ENCODE measurements at regions not wholly inside any gene's neighbourhood (a gene's known extent, or its start where the extent isn't known, plus 50 kb on each side); places are given as distances from the start of the nearest gene placed in this dataset.

GRCh38 chr1:4306559-4307467 is 347.6 kb upstream of the AJAP1 start:
- Histone ChIP-seq H3K9me3 (ENCODE audit: insufficient read depth, low read depth, low read length) (peaks cover 52% of the 10 kb centered on the region), H2BK12ac (ENCODE audit: low read length) (no peak overlapping the region), H4K8ac (ENCODE audit: low read depth, low read length) (no peak overlapping the region), H2BK120ac (ENCODE audit: insufficient read depth, low read length, poor library complexity) (no peak overlapping the region), H3K79me2 (ENCODE audit: control insufficient read depth, insufficient read depth, low read length, poor library complexity) (no peaks in the 10 kb centered on the region), H2AK5ac (ENCODE audit: low read length) (no peak overlapping the region), H3K36me3 (ENCODE audit: control insufficient read depth in 1 of 2, insufficient read depth in 2 of 2, low read length in 2 of 2) (no peaks in the 10 kb centered on the region), H2BK5ac (ENCODE audit: low read depth, low read length, poor library complexity) (no peak overlapping the region), H3K4ac (ENCODE audit: low read depth, low read length) (no peak overlapping the region), H4K12ac (ENCODE audit: low read depth, low read length) (no peak overlapping the region), H3K9ac (ENCODE audit: low read length) (no peak overlapping the region), H3K4me3 (ENCODE audit: low read depth, low read length) (no peak overlapping the region), H2AFZ (ENCODE audit: insufficient read depth, low read length, poor library complexity) (no peak overlapping the region), H3K79me1 (ENCODE audit: low read length) (no peaks in the 10 kb centered on the region), H3K14ac (ENCODE audit: low read length) (no peak overlapping the region), H3K27ac (ENCODE audit: low read depth, low read length) (no peak overlapping the region), H3K4me1 (ENCODE audit: control insufficient read depth in 1 of 2, insufficient read depth in 2 of 2, low read length in 2 of 2) (no peaks in the 10 kb centered on the region), H4K91ac (ENCODE audit: low read depth, low read length) (no peak overlapping the region), H3K4me2 (ENCODE audit: low read length) (no peak overlapping the region), H3K23ac (ENCODE audit: low read length) (no peak overlapping the region), H3K18ac (ENCODE audit: low read length) (no peak overlapping the region), H3K27me3 (ENCODE audit: insufficient read depth, low read length) (no peaks in the 10 kb centered on the region)
- no CpG with 5 or more reads among the region's 8 CpGs for WGBS (ENCODE audit: extremely low coverage, insufficient coverage, insufficient read length)
- DNase-seq, result no peak

GRCh38 chr1:4307468-4307845 is 347.0 kb upstream of the AJAP1 start:
- Histone ChIP-seq H4K91ac (ENCODE audit: low read depth, low read length) (no peak overlapping the region), H4K12ac (ENCODE audit: low read depth, low read length) (no peak overlapping the region), H2BK120ac (ENCODE audit: insufficient read depth, low read length, poor library complexity) (no peak overlapping the region), H2AFZ (ENCODE audit: insufficient read depth, low read length, poor library complexity) (no peak overlapping the region), H3K27me3 (ENCODE audit: insufficient read depth, low read length) (no peaks in the 10 kb centered on the region), H3K79me2 (ENCODE audit: control insufficient read depth, insufficient read depth, low read length, poor library complexity) (no peaks in the 10 kb centered on the region), H3K4me3 (ENCODE audit: low read depth, low read length) (no peak overlapping the region), H3K14ac (ENCODE audit: low read length) (no peak overlapping the region), H2BK5ac (ENCODE audit: low read depth, low read length, poor library complexity) (no peak overlapping the region), H3K36me3 (ENCODE audit: control insufficient read depth in 1 of 2, insufficient read depth in 2 of 2, low read length in 2 of 2) (no peaks in the 10 kb centered on the region), H3K4ac (ENCODE audit: low read depth, low read length) (no peak overlapping the region), H2AK5ac (ENCODE audit: low read length) (no peak overlapping the region), H3K4me2 (ENCODE audit: low read length) (no peak overlapping the region), H3K9me3 (ENCODE audit: insufficient read depth, low read depth, low read length) (peaks cover 48% of the 10 kb centered on the region), H3K18ac (ENCODE audit: low read length) (no peak overlapping the region), H3K27ac (ENCODE audit: low read depth, low read length) (no peak overlapping the region), H4K8ac (ENCODE audit: low read depth, low read length) (no peak overlapping the region), H3K9ac (ENCODE audit: low read length) (no peak overlapping the region), H3K23ac (ENCODE audit: low read length) (no peak overlapping the region), H3K4me1 (ENCODE audit: control insufficient read depth in 1 of 2, insufficient read depth in 2 of 2, low read length in 2 of 2) (no peaks in the 10 kb centered on the region), H3K79me1 (ENCODE audit: low read length) (no peaks in the 10 kb centered on the region), H2BK12ac (ENCODE audit: low read length) (no peak overlapping the region)
- no CpG with 5 or more reads among the region's 2 CpGs for WGBS (ENCODE audit: extremely low coverage, insufficient coverage, insufficient read length)
- DNase-seq, result no peak

- no peak overlapping the region for H2AFZ ChIP-seq (ENCODE audit: insufficient read depth, low read length, poor library complexity)
- no peaks in the 10 kb centered on the region for H3K79me2 ChIP-seq (ENCODE audit: control insufficient read depth, insufficient read depth, low read length, poor library complexity)
- no peak overlapping the region for H2AK5ac ChIP-seq (ENCODE audit: low read length)
- H3K9me3 ChIP-seq (ENCODE audit: insufficient read depth, low read depth, low read length), result peaks cover 46% of the 10 kb centered on the region
- H4K12ac ChIP-seq (ENCODE audit: low read depth, low read length), result no peak overlapping the region
- H3K27ac ChIP-seq (ENCODE audit: low read depth, low read length), result no peak overlapping the region
- no peak overlapping the region for H3K4ac ChIP-seq (ENCODE audit: low read depth, low read length)
- no CpG with 5 or more reads among the region's 15 CpGs for WGBS (ENCODE audit: extremely low coverage, insufficient coverage, insufficient read length)
- H3K4me2 ChIP-seq (ENCODE audit: low read length), result no peak overlapping the region
- H4K91ac ChIP-seq (ENCODE audit: low read depth, low read length), result no peak overlapping the region
- H3K27me3 ChIP-seq (ENCODE audit: insufficient read depth, low read length), result no peaks in the 10 kb centered on the region
- DNase-seq, result no peak
- no peak overlapping the region for H3K9ac ChIP-seq (ENCODE audit: low read length)
- H3K18ac ChIP-seq (ENCODE audit: low read length), result no peak overlapping the region
- H4K8ac ChIP-seq (ENCODE audit: low read depth, low read length), result no peak overlapping the region
- no peak overlapping the region for H3K4me3 ChIP-seq (ENCODE audit: low read depth, low read length)
- H3K23ac ChIP-seq (ENCODE audit: low read length), result no peak overlapping the region
- H3K36me3 ChIP-seq (ENCODE audit: control insufficient read depth in 1 of 2, insufficient read depth in 2 of 2, low read length in 2 of 2), result no peaks in the 10 kb centered on the region
- H2BK120ac ChIP-seq (ENCODE audit: insufficient read depth, low read length, poor library complexity), result no peak overlapping the region
- H3K14ac ChIP-seq (ENCODE audit: low read length), result no peak overlapping the region
- no peaks in the 10 kb centered on the region for H3K4me1 ChIP-seq (ENCODE audit: control insufficient read depth in 1 of 2, insufficient read depth in 2 of 2, low read length in 2 of 2)
- H2BK5ac ChIP-seq (ENCODE audit: low read depth, low read length, poor library complexity), result no peak overlapping the region
- no peak overlapping the region for H2BK12ac ChIP-seq (ENCODE audit: low read length)
- H3K79me1 ChIP-seq (ENCODE audit: low read length), result no peaks in the 10 kb centered on the region
These were observed 346.4 kb upstream of the AJAP1 start for GRCh38 chr1:4307911-4308545.

GRCh38 chr1:4308806-4309205 is 345.6 kb upstream of the AJAP1 start:
- Histone ChIP-seq H3K79me2 (ENCODE audit: control insufficient read depth, insufficient read depth, low read length, poor library complexity) (no peaks in the 10 kb centered on the region), H3K18ac (ENCODE audit: low read length) (no peak overlapping the region), H2BK5ac (ENCODE audit: low read depth, low read length, poor library complexity) (no peak overlapping the region), H3K4ac (ENCODE audit: low read depth, low read length) (no peak overlapping the region), H3K23ac (ENCODE audit: low read length) (no peak overlapping the region), H3K27ac (ENCODE audit: low read depth, low read length) (no peak overlapping the region), H2AFZ (ENCODE audit: insufficient read depth, low read length, poor library complexity) (no peak overlapping the region), H2BK12ac (ENCODE audit: low read length) (no peak overlapping the region), H3K9me3 (ENCODE audit: insufficient read depth, low read depth, low read length) (peaks cover 43% of the 10 kb centered on the region), H3K9ac (ENCODE audit: low read length) (no peak overlapping the region), H3K4me1 (ENCODE audit: control insufficient read depth in 1 of 2, insufficient read depth in 2 of 2, low read length in 2 of 2) (no peaks in the 10 kb centered on the region), H2AK5ac (ENCODE audit: low read length) (no peak overlapping the region), H4K91ac (ENCODE audit: low read depth, low read length) (no peak overlapping the region), H3K4me2 (ENCODE audit: low read length) (no peak overlapping the region), H3K14ac (ENCODE audit: low read length) (no peak overlapping the region), H2BK120ac (ENCODE audit: insufficient read depth, low read length, poor library complexity) (no peak overlapping the region), H3K27me3 (ENCODE audit: insufficient read depth, low read length) (no peaks in the 10 kb centered on the region), H3K4me3 (ENCODE audit: low read depth, low read length) (no peak overlapping the region), H3K79me1 (ENCODE audit: low read length) (no peaks in the 10 kb centered on the region), H4K12ac (ENCODE audit: low read depth, low read length) (no peak overlapping the region), H3K36me3 (ENCODE audit: control insufficient read depth in 1 of 2, insufficient read depth in 2 of 2, low read length in 2 of 2) (no peaks in the 10 kb centered on the region), H4K8ac (ENCODE audit: low read depth, low read length) (no peak overlapping the region)
- no peak for DNase-seq
- WGBS (ENCODE audit: extremely low coverage, insufficient coverage, insufficient read length), result no CpG with 5 or more reads among the region's 9 CpGs

All from trophoblast cell (in vitro differentiated cells and primary cell).